HepG2 (cell line): ENCODE measurements at regions not wholly inside any gene's neighbourhood (a gene's known extent, or its start where the extent isn't known, plus 50 kb on each side); places are given as distances from the start of the nearest gene placed in this dataset.

Experiments used
- ZKSCAN1 ChIP-seq: fragments of 150-350 bp; IDR thresholded peaks from 2 replicates; pipeline ENCODE4 v1.6.1; 2014; ENCODE audit warnings: low read length
- TF ChIP-seq, protein P1 (sequence below): sonication (generic); formaldehyde crosslinking; IDR thresholded peaks from 2 replicates; pipeline ENCODE4 v1.5.0; 2020; ENCODE audit warnings: mild to moderate bottlenecking, missing genetic modification reagents, moderate library complexity

DNA sequence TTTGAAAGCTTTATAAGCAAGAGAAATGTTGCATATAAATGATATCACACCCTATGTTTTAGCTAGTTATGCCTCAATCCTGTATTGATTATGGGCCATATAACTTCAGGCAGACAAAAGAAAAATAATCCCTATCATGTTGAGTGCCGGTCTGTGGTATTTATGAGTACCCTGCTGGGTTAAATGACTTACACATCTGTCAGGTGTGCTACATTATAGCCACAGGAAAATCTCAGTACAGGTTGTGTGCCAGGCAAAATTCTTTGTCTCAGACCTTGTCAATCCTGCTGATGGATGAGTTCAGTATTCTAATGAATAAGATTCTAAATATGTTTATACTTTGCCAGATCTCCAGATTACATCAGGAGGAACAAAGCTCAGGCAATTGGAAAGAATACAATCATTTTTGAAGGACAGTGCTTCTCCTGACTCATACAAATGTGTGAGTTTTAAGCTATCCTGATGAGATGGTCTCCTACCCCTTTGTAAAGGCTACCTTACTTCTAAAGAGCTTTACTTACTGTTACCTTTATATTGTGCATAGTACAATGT is 109.8 kb upstream of the FOXG1 start:
- TF ChIP-seq, protein P1, sequence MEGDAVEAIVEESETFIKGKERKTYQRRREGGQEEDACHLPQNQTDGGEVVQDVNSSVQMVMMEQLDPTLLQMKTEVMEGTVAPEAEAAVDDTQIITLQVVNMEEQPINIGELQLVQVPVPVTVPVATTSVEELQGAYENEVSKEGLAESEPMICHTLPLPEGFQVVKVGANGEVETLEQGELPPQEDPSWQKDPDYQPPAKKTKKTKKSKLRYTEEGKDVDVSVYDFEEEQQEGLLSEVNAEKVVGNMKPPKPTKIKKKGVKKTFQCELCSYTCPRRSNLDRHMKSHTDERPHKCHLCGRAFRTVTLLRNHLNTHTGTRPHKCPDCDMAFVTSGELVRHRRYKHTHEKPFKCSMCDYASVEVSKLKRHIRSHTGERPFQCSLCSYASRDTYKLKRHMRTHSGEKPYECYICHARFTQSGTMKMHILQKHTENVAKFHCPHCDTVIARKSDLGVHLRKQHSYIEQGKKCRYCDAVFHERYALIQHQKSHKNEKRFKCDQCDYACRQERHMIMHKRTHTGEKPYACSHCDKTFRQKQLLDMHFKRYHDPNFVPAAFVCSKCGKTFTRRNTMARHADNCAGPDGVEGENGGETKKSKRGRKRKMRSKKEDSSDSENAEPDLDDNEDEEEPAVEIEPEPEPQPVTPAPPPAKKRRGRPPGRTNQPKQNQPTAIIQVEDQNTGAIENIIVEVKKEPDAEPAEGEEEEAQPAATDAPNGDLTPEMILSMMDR (CRISPR knock-in tag) = no peak
- no peak for TF ChIP-seq ZKSCAN1
